NCI-H1105 (cell line): ENCODE measurements at regions not wholly inside any gene's neighbourhood (a gene's known extent, or its start where the extent isn't known, plus 50 kb on each side); places are given as distances from the start of the nearest gene placed in this dataset.
"Not testable (repeated sequence)": the region's sequence is repeated elsewhere in the genome, so short reads cannot be mapped to it uniquely, and the experiment has no call there.

Experiments
- DNase-seq: peaks from one replicate; lab custom pipeline; 2025; lab: John Stamatoyannopoulos, UW

DNA sequence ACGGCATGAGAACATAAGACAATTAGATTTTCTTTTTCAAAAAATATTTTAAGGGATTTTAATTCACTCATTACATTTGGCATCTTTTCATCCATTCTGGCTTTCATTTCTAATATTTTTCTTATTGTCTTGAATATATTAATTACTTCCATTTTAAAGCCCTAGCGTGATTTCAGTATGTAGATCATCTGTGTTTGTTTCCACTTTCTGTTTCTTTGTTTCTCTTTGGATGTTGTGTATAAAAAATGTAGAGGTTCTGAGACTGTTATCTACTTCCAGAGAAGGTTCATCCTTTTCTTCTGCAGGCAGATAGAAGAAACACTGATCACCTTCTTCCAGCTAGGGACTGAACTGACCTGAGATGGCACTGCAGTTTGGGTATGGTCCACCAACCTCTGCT lies 664.4 kb upstream of the SLC39A10 start:
- DNase-seq, result no peak

DNA sequence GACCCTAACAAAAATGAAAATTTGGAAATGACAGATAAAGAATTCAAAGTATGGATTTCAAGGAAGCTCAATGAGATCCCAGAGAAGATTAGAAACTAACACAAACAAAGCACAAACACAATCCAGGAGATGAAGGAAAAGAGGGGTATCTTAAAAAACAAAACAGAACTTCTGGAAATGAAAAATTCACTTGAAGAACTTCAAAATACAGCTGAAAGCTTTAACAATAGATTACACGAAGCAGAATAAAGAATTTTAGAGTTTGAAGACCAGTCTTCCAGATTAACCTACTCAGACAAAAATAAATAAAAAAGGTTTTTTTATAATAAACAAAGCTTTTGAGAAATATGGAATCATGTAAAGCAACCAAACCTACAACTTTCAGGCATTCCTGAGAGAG lies 671.8 kb upstream of the SLC39A10 start:
- no peak for DNase-seq

DNA sequence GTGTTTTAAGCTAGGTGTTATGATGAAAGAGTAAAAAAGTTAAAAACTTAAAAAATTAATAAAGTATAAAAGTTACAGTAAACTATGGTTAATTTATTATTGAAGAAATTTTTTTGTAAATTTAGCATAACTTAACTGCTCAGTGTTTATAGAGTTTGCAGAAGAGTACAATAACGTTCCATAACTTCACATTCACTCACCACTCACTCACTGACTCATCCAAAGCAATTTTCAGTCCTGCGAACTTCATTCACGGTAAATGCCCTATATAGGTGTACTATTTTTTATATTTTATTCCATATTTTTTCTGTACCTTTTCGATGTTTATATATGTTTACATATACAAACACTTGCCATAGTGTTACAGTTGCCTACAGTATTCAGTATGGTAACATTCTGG lies 694.8 kb upstream of the SLC39A10 start:
- no peak for DNase-seq

DNA sequence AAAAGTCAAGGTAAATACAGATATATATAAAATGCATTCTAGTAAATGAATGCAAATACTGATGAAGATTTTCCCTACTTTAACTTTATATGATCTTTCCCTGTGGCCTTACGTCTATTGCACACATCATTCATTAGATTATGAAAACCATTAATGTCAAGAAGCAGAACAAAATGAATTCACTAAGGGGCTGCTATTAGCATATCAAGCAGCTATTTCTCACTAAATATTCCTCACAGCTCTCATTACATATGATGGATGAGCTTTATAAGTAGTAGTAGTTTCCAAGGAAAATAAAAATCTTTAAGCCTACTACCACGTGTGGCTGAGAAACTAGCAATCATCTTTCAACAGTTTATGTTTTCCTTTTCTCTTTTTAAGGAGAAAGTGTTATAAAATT lies 702.8 kb upstream of the SLC39A10 start:
- DNase-seq, result no peak

DNA sequence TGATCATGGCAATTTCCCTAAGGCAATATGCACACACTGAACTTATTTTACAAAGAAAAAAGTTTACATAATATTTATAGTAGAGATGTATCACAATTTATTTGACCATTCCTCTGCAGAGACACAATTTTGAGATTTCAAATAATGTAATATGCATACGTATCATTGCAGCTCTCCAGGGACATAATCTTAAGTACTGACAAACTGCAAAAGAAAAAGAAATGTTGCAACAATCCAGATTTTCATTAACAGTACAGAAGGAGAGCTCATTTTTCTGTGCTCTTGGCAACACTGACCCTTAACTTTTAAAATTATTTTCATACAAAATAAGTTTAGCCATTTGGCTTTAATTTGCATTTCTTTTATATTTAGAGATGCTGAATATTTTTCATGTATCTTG lies 710.2 kb upstream of the SLC39A10 start:
- DNase-seq, result no peak

DNA sequence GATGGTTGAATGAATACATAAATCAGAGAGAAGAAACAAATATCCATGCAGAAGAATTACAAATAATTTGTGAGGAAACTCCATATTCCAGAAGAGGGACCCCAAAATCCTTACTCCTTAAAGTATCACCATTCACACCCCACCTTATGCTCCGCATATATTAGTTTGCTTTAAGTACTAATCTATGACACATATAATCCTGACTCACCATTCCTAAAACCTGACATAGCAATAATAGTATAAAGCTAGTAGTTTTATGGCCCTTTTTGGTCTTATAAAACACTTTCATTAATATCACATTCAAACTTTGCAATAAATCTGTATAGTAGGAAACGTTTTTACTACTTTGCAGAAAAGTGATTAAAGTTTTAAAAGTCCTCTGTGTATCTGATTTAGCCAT lies 719.0 kb upstream of the SLC39A10 start:
- DNase-seq, result no peak

DNA sequence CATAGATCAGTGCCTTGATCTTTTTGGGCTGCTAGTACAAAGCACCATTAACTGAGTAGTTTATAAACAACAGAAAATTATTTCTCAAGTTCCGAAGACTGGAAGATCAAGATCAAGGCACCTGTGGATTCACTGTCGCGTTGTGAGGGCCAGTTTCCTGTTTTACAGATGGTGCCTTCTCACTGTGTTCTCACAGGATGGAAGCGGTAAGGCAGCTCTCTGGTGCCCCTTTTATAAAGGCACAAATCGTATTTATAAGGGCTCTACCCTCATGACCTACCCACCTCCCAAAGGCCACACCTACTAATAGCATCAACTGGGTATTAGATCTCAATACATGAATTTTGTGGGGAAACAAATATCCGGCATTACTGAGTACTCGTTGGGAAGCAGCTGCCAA lies 729.5 kb upstream of the SLC39A10 start:
- DNase-seq, result no peak

DNA sequence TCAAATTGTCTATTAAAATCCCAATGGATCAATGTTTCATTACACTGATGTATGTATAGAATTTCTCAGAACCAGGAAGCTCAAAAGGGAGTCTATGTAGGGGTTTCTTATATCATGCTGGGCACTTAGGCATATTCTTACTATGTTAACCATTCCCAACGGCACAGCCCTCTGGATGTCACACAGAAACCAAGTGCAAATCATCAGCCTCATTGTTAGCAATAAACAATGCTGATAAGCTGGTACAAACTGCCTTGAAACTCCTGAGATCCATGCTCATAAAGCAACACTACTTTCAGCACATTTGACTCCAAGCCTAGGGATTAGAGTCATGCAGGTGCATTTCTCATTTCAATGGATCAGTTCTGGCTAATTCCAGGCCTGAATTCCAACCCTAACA lies 730.2 kb upstream of the SLC39A10 start:
- no peak for DNase-seq

DNA sequence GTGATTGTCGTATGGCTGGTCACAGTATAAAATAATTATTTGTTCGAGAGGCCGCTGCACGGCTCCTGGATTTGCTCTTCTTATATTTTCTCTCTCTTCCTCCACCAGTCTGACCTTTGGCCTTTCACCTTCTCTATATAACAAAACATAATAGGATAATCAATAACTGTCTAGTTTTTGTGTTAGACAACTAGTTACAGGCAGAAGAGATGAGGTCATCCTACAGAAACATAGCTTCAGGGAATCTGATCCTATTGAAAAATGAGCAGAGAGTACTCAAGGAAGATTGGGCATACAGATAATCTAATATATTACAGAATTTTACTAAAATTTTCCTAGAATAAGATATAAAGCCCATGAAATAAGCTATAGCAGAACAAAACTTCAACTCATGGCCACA lies 731.3 kb upstream of the SLC39A10 start:
- no peak for DNase-seq

DNA sequence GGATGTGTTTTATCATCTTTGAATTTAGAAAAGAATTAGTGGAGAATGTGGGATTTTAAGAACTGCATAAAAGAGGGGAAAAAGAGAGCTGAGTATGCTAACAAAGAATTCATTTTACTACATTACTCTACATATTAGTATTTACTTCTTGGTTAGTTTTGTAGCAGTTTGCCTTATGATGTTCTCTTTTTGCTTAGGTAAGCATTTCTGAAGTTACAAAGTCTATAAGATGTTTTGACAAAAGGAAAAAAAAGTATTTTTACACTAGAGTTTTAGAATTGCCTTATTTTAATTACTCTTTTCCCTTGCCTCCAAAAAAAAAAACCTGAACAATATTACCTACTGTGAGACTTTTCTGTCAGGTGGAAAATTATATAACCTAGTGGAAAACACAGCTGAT lies 739.5 kb upstream of the SLC39A10 start:
- no peak for DNase-seq

DNA sequence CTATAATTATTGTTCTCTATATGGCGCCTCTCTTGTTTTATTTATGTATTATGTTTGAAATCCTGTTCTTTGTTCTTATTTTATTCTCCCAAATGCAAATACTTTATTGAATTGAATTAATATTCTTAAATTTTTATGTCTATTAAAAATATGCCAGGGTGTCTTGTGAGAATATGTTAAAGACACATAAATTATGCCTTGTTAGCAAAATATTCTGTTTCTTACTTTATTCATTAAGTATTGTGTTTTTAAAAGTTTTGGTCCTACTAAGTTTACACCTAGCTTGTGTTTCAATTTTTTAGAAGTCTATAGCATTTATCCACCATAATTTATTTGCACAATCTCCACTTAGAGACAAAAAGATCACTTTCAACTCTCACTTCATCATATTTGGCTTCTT lies 741.5 kb upstream of the SLC39A10 start:
- DNase-seq, result no peak

DNA sequence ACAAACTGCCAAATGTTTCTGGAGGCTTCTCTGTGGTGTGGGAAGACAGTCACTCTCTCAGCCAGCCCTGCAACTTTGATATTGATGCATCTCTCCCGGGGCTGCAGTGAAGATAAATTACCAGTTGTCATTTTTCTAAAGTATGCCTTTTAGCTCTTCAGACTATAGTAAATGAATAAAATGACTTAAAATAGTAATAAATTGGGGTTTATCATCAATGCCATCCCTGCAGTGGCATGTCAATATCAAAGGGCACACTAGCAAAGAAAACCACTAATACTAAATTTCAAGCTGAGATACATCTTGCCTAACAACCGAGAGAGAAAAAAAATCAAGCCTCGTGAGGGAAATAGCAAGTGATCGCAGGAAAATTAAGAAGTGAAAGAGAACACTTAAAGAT lies 749.5 kb upstream of the SLC39A10 start:
- DNase-seq, result no peak

DNA sequence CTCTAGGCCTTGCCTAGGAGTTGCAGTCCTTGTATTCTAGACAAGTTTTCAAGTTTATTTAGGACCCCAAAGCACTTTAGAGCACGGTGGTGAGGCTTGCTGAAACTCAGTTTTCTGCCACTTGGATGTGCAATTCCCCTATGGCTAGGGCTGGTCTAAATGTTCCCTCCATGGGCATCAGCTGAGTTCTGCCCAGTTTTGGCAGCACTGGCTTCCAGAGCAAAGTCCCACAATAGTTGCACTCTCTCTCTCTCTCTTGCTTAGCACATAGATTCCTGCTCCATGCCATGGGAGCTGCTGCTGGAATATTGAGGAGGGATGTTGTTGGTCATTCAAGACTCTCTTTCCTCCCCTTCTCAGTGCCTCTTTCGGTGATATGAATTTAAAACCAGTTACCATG lies 760.2 kb upstream of the SLC39A10 start:
- no peak for DNase-seq

DNA sequence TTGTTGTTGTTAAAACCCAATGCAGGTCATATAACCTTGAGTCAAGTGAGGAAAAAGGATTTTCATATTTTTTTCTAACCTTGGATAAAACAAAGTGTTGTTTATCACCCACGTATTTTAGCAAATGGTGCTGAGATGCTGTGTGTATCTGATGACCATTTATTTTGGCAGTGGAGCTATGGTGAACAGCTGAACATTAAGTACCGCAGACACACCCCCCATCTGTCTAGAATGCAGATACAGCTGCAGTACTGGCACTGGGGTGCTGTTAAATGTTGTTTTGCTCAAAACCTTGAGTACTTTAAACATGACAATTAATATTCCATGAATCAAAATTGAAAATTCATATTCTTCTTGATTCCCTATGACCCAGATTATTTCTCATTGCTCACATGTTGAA lies 773.3 kb upstream of the SLC39A10 start:
- no peak for DNase-seq

DNA sequence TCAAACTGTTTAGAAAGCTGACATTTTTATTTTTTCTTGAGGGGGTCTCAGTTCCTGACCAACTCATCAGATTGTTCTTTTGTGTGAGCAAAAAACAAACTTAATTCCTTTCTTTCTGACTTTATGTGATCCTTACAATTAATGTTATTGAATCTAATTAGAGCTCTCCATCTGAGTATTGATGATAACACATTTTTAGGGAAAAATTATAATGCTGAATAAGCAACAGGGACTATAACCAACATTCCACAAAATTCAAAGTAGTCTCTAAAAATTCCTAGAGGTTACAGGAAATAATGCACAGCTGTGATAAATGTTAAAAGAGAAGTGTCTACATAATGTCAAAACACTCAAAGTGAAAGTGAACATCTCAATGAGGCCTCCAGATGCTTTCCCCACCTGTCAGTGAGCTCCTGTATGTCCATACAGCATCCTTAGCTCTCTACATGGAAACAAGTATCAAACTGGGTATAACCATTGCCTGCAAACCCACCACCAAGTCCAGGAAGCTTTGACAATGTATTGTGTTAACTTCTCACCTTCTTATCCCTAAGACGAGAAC lies 786.0 kb upstream of the SLC39A10 start:
- no peak for DNase-seq

DNA sequence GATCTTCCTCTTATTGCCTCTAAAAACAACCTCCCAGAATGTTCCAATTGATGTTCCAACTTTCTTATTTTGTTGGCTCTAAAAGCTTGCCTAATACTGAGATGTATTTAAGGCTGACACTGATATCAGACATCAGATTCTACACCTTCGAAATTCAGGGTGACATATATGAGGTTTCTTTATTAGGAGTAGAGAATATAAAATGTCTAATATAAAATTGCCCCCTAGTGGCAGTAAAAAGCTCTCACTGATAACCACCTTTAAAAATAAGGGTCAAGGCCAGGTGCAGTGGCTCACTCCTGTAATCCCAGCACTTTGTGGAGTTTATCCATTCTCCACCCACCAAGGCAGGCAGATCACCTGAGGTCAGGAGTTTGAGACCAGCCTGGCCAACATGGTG lies 789.7 kb upstream of the SLC39A10 start:
- DNase-seq, result peak; percentile 2

DNA sequence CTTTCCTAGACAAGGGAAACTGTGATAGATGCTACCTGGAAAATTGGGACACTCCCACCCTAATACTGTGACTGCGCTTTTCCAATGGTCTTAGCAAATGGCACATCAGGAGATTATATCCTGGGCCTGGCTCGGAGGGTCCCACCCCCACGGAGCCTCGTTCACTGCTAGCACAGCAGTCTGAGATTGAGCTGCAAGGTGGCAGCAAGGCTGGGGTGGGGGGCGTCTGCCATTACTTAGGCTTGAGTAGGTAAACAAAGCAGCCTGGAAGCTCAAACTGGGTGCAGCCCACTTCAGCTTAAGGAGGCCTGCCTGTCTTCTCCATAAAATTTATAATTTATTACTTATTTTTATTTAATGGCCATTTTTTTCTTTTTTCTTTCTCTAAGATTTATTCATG lies 802.1 kb upstream of the SLC39A10 start:
- DNase-seq, result no peak

DNA sequence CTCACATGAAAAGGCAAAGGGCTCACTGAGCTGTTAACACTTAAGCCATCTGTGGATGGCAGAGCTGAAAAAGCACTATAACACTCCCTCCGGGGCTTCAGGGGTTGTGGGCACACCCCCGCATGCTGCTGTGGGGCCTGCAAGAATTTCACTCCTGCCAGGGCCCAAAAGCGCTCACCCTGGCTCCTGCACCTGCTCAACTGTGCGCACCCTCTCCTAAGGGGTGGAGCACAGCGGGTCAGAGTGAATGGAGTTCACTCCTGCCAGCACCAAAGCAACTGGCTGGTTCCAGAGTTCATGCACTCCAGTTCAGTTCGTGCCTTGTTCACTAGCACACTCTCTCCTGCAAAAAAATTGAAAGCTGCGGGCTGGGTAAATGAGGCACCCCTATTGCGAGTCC lies 814.2 kb upstream of the SLC39A10 start:
- DNase-seq, result no peak

DNA sequence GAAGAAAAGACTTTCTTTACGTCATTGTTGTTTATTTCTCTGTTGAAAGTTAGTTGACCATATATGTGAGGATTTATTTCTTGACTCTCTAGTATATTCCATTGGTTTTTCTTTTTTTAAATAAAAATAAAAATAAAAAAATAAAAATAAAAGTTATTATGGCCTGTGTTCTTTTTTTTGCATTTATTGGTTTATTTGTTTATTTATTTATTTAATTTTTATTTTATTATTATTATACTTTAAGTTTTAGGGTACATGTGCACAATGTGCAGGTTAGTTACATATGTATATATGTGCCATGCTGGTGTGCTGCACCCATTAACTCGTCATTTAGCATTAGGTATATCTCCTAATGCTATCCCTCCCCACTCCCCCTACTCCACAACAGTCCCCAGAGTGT lies 822.7 kb upstream of the SLC39A10 start:
- not testable (repeated sequence) for DNase-seq

DNA sequence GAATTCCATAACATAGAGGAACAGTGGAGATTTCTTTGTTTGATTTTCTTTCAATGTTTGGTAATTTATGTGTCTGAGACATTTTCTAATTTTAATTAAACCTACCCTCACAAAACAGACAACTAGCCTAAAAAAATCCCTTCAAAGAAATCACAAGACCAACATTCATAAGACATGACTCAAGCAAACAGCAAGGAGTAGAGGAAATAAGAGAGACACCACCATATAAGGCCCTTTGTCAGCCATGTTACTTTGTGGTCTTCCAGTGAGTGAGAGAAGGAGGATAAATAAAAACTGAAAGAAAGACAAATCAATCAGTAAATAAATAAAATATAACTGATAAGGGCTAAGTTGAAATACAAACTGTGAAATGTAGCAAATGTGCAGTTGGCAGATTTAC lies 830.8 kb upstream of the SLC39A10 start:
- no peak for DNase-seq

DNA sequence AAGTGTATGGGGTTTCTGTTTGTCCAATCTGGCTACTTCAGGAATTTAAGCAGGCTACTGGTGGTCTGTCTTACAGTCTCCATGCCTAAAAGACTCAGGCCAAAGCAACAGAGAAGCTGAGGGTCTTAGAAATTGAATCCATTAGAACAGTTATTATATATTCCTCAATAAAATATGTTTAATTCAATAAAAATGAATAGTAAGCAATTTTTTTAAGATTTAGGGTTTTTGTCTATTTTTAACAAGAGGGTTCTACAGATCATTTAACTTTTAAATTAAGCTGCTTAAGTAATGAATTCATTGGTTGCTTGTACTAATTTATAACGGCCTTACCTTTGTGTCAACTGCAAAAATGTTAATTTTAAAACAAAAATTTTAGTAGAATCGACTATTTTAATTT lies 832.6 kb upstream of the SLC39A10 start:
- no peak for DNase-seq

DNA sequence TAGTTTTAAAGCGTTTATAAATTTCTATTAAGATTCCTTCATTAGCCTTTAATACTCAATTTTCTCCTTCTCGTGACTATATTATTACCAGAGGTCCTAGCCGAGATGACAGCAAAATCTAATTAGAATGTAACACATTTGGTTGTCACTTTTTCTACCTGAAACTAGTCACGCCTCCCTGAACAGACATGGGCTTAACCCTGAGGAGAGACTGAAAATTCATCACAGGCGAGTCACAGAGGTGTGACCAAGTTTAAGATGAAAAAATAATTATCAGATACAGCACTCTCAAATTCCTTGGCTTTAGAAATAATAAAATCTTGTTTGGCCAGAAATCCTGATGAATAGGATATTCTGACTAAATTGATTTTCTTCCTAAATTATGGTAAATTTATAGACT lies 834.4 kb upstream of the SLC39A10 start:
- no peak for DNase-seq

DNA sequence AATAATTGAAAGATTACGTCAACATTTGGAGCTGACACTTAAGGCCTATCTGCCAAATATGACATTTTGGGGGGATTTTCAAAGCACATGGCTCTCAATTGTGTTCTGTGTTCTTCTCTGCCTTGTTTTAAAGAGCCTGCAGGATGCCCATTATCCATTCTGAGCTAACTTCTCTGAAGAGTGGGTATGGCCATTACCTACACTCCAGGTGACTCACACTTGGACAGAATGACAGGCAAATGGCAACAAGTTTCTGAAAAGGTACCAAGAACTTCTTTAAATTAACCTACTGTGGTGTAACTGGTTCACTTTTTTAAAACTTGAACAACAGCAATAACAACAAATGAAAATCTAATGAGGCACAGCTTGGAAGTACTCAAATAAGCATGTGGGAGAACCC lies 834.9 kb upstream of the SLC39A10 start:
- DNase-seq, result no peak

DNA sequence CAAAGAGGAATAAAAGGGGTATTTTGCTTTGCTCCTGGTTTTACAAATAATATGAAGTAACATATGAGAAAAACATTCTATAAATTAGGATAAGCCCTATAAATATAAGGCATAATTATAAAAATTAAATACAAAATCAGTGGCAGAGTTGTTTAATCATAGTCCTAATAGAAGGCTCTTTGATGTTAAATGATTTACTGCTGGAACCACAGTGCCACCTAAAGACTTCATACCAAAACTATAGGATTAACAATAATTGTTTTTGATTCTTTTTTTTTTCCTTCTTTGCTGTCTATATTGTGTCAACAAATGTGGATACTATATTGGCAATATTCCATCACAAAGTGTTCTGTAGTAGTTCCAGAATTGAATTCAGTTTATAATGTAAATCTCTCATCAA lies 837.7 kb upstream of the SLC39A10 start:
- peak; percentile 49 for DNase-seq

DNA sequence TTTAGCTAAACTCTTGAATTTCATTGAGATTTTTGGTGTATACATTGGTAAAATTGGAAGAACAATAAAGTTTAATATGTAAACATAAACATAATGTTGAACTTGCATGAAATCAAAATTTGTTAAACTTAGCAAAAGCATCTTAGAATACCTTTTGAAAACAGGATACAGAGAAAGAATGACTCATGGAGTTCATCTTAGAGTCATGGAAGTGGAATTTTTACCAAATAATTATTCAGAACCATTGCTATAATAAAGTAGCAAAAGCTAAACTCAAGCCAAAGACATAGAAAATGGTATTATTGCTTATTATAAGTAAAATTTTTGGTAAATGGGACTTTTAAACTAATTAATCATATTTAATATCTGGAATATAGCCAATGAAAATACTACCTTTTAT lies 841.6 kb upstream of the SLC39A10 start:
- no peak for DNase-seq
